IgD-negative memory B cell (primary cell): ENCODE measurements at regions not wholly inside any gene's neighbourhood (a gene's known extent, or its start where the extent isn't known, plus 50 kb on each side); places are given as distances from the start of the nearest gene placed in this dataset.
"Not testable (repeated sequence)": the region's sequence is repeated elsewhere in the genome, so short reads cannot be mapped to it uniquely, and the experiment has no call there.

Source experiments
- H3K27ac Mint-ChIP-seq, 3 donors: one replicate each; pipeline ENCODE4 v1.8.0; 2020 to 2022; ENCODE audit warnings: mild to moderate bottlenecking in 3 of 3, mixed read lengths in 3 of 3, moderate library complexity in 1 of 3
- H3K27me3 Mint-ChIP-seq: one replicate; pipeline ENCODE4 v1.8.0; 2021; ENCODE audit warnings: mixed read lengths
- H3K36me3 Mint-ChIP-seq: one replicate; pipeline ENCODE4 v1.8.0; 2020; ENCODE audit warnings: mild to moderate bottlenecking, mixed read lengths
- H3K4me1 Mint-ChIP-seq, 3 donors: one replicate each; pipeline ENCODE4 v1.8.0; 2020 to 2022; ENCODE audit warnings: mixed read lengths in 3 of 3, mild to moderate bottlenecking in 1 of 3
- H3K4me3 Mint-ChIP-seq, 4 donors: one replicate each; pipeline ENCODE4 v1.8.0; 2020 to 2022; ENCODE audit warnings: mild to moderate bottlenecking in 4 of 4, mixed read lengths in 4 of 4, moderate library complexity in 3 of 4
- H3K9me3 Mint-ChIP-seq, 3 donors: one replicate each; pipeline ENCODE4 v1.8.0; 2020 to 2021; ENCODE audit warnings: mixed read lengths in 3 of 3, mild to moderate bottlenecking in 1 of 3

- peaks cover 4% of the 10 kb centered on the region for H3K27me3 Mint-ChIP-seq
- no peak overlapping the region for H3K4me3 Mint-ChIP-seq
- no peak overlapping the region for H3K27ac Mint-ChIP-seq
- peaks cover 0 to 12% (median 11%) of the 10 kb centered on the region in 3 donors for H3K9me3 Mint-ChIP-seq
- no peaks in the 10 kb centered on the region for H3K36me3 Mint-ChIP-seq
- H3K4me1 Mint-ChIP-seq = peaks cover 0 to 1% (median 0%) of the 10 kb centered on the region in 3 donors
Observed at GRCh38 chr7:23915236-23915635, 205.2 kb downstream of the STK31 start.

GRCh38 chr7:23918286-23918685 is 208.3 kb downstream of the STK31 start:
- Mint-ChIP-seq H3K9me3 (peaks cover 0 to 7% (median 0%) of the 10 kb centered on the region in 3 donors), H3K27ac (no peak overlapping the region), H3K4me1 (peaks cover 0 to 1% (median 0%) of the 10 kb centered on the region in 3 donors), H3K4me3 (no peak overlapping the region), H3K36me3 (no peaks in the 10 kb centered on the region), H3K27me3 (peaks cover 4% of the 10 kb centered on the region)

- Mint-ChIP-seq H3K36me3 (no peaks in the 10 kb centered on the region), H3K27ac (no peak overlapping the region), H3K4me3 (no peak overlapping the region), H3K4me1 (peaks cover 0 to 1% (median 0%) of the 10 kb centered on the region in 3 donors), H3K27me3 (peaks cover 4% of the 10 kb centered on the region), H3K9me3 (peaks cover 0 to 7% (median 0%) of the 10 kb centered on the region in 3 donors)
Observed at GRCh38 chr7:23918856-23919255, 208.8 kb downstream of the STK31 start.

GRCh38 chr7:23925088-23925487 is 215.1 kb downstream of the STK31 start:
- Mint-ChIP-seq H3K36me3 (no peaks in the 10 kb centered on the region), H3K9me3 (no peaks in the 10 kb centered on the region), H3K27ac (no peak overlapping the region), H3K4me3 (no peak overlapping the region), H3K4me1 (no peaks in the 10 kb centered on the region), H3K27me3 (no peaks in the 10 kb centered on the region)

- Mint-ChIP-seq H3K27ac (no peak overlapping the region), H3K27me3 (no peaks in the 10 kb centered on the region), H3K36me3 (no peaks in the 10 kb centered on the region), H3K4me1 (no peaks in the 10 kb centered on the region), H3K4me3 (no peak overlapping the region), H3K9me3 (no peaks in the 10 kb centered on the region)
Observed at GRCh38 chr7:23927709-23928417, 217.8 kb downstream of the STK31 start.

GRCh38 chr7:23928418-23928775 is 218.4 kb downstream of the STK31 start:
- no peaks in the 10 kb centered on the region for H3K9me3 Mint-ChIP-seq
- no peaks in the 10 kb centered on the region for H3K4me1 Mint-ChIP-seq
- H3K4me3 Mint-ChIP-seq = no peak overlapping the region
- H3K36me3 Mint-ChIP-seq = no peaks in the 10 kb centered on the region
- H3K27ac Mint-ChIP-seq = no peak overlapping the region
- no peaks in the 10 kb centered on the region for H3K27me3 Mint-ChIP-seq

- H3K9me3 Mint-ChIP-seq = no peaks in the 10 kb centered on the region
- no peaks in the 10 kb centered on the region for H3K4me1 Mint-ChIP-seq
- H3K27ac Mint-ChIP-seq = no peak overlapping the region
- H3K27me3 Mint-ChIP-seq = no peaks in the 10 kb centered on the region
- peaks cover 4% of the 10 kb centered on the region for H3K36me3 Mint-ChIP-seq
- H3K4me3 Mint-ChIP-seq = no peak overlapping the region
Observed at GRCh38 chr7:23930312-23930711, 220.3 kb downstream of the STK31 start.

- H3K27me3 Mint-ChIP-seq = no peaks in the 10 kb centered on the region
- H3K27ac Mint-ChIP-seq = no peak overlapping the region
- no peak overlapping the region for H3K4me3 Mint-ChIP-seq
- peaks cover 4% of the 10 kb centered on the region for H3K36me3 Mint-ChIP-seq
- peaks cover 0 to 3% (median 3%) of the 10 kb centered on the region in 3 donors for H3K9me3 Mint-ChIP-seq
- H3K4me1 Mint-ChIP-seq = no peaks in the 10 kb centered on the region
Observed at GRCh38 chr7:23931633-23932032, 221.6 kb downstream of the STK31 start.

GRCh38 chr7:23938215-23938614 is 228.2 kb downstream of the STK31 start:
- H3K4me1 Mint-ChIP-seq = peaks cover 0 to 3% (median 0%) of the 10 kb centered on the region in 3 donors
- H3K27ac Mint-ChIP-seq = no peak overlapping the region
- peaks cover 2 to 11% (median 3%) of the 10 kb centered on the region in 3 donors for H3K9me3 Mint-ChIP-seq
- peaks cover 1% of the 10 kb centered on the region for H3K27me3 Mint-ChIP-seq
- H3K36me3 Mint-ChIP-seq = peaks cover 6% of the 10 kb centered on the region
- no peak overlapping the region for H3K4me3 Mint-ChIP-seq

GRCh38 chr7:23938937-23939552 is 229.0 kb downstream of the STK31 start:
- Mint-ChIP-seq H3K4me1 (peaks cover 0 to 3% (median 0%) of the 10 kb centered on the region in 3 donors), H3K9me3 (peaks cover 2 to 11% (median 3%) of the 10 kb centered on the region in 3 donors), H3K27ac (no peak overlapping the region), H3K4me3 (no peak overlapping the region), H3K36me3 (peaks cover 6% of the 10 kb centered on the region), H3K27me3 (peaks cover 1% of the 10 kb centered on the region)

GRCh38 chr7:23939747-23940146 is 229.7 kb downstream of the STK31 start:
- not testable (repeated sequence) for H3K27ac Mint-ChIP-seq, H3K36me3 Mint-ChIP-seq, H3K4me1 Mint-ChIP-seq, H3K4me3 Mint-ChIP-seq, H3K27me3 Mint-ChIP-seq
- peaks cover 2 to 11% (median 7%) of the 10 kb centered on the region in 3 donors for H3K9me3 Mint-ChIP-seq

- Mint-ChIP-seq H3K4me3 (no peak overlapping the region), H3K36me3 (peaks cover 1% of the 10 kb centered on the region), H3K27ac (no peak overlapping the region), H3K27me3 (peaks cover 5% of the 10 kb centered on the region), H3K4me1 (peaks cover 0 to 3% (median 0%) of the 10 kb centered on the region in 3 donors), H3K9me3 (peaks cover 2 to 15% (median 7%) of the 10 kb centered on the region in 3 donors)
Observed at GRCh38 chr7:23941551-23941950, 231.5 kb downstream of the STK31 start.

GRCh38 chr7:23942032-23942431 is 232.0 kb downstream of the STK31 start:
- Mint-ChIP-seq H3K27ac (no peak overlapping the region), H3K36me3 (peaks cover 1% of the 10 kb centered on the region)

GRCh38 chr7:23944131-23944530 is 234.1 kb downstream of the STK31 start:
- Mint-ChIP-seq H3K4me1 (peaks cover 0 to 3% (median 0%) of the 10 kb centered on the region in 3 donors), H3K27ac (no peak overlapping the region), H3K9me3 (peaks cover 3 to 12% (median 12%) of the 10 kb centered on the region in 3 donors), H3K27me3 (peaks cover 7% of the 10 kb centered on the region), H3K4me3 (no peak overlapping the region), H3K36me3 (peaks cover 1% of the 10 kb centered on the region)

More at GRCh38 chr7:23942032-23942431, 232.0 kb downstream of the STK31 start:
- Mint-ChIP-seq H3K4me1 (peaks cover 0 to 3% (median 0%) of the 10 kb centered on the region in 3 donors), H3K27me3 (peaks cover 5% of the 10 kb centered on the region), H3K9me3 (peaks cover 3 to 20% (median 10%) of the 10 kb centered on the region in 3 donors), H3K4me3 (no peak overlapping the region)

DNA sequence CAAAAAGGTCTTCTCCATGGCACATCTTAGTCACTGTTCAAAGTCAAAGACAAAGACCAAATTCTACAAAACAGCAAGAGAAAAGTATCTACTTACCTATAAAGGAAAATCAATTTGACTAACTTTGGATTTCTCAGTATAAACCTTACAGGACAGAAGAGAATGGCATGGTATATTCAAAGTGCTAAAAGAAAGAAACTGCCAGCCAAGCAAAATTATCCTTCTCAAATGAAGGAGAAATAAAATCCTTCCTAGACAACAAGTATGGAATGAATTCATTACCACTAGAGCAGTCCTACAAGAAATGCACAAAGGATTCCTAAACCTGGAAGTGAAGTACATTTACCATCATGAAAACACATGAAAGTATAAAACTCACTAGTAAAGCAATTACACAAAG is 235.5 kb downstream of the STK31 start:
- H3K4me3 Mint-ChIP-seq = no peak overlapping the region
- H3K27me3 Mint-ChIP-seq = peaks cover 7% of the 10 kb centered on the region
- no peak overlapping the region for H3K27ac Mint-ChIP-seq
- no peaks in the 10 kb centered on the region for H3K36me3 Mint-ChIP-seq
- no peaks in the 10 kb centered on the region for H3K4me1 Mint-ChIP-seq
- H3K9me3 Mint-ChIP-seq = peaks cover 3 to 12% (median 12%) of the 10 kb centered on the region in 3 donors

- Mint-ChIP-seq H3K27ac (no peak overlapping the region), H3K36me3 (peaks cover 2% of the 10 kb centered on the region), H3K4me1 (no peaks in the 10 kb centered on the region), H3K9me3 (peaks cover 3 to 6% (median 4%) of the 10 kb centered on the region in 3 donors), H3K27me3 (peaks cover 3% of the 10 kb centered on the region), H3K4me3 (no peak overlapping the region)
Observed at GRCh38 chr7:23955145-23955544, 245.1 kb downstream of the STK31 start.
